Hepatocyte (in vitro differentiated cells): ENCODE measurements at regions not wholly inside any gene's neighbourhood (a gene's known extent, or its start where the extent isn't known, plus 50 kb on each side); places are given as distances from the start of the nearest gene placed in this dataset.

Source experiments
- DNase-seq: peaks from one replicate; pipeline ENCODE4 v3.0.0-alpha.2; 2016; ENCODE audit warnings: low spot score
- H2AFZ ChIP-seq: fragments of 200-600 bp; sonication (generic); 2 replicates; pipeline ENCODE4 v1.6.0; 2016; ENCODE audit warnings: antibody characterized with exemption, mild to moderate bottlenecking
- H3K27ac ChIP-seq: fragments of 200-600 bp; sonication (generic); 2 replicates; pipeline ENCODE4 v1.5.1; 2016; ENCODE audit warnings: mild to moderate bottlenecking
- H3K27me3 ChIP-seq: fragments of 200-600 bp; sonication (generic); 2 replicates; pipeline ENCODE4 v1.6.1; 2016
- H3K36me3 ChIP-seq: fragments of 200-600 bp; sonication (generic); replicated peaks from 2 replicates; pipeline ENCODE4 v1.5.1; 2016; ENCODE audit warnings: low read depth; ENCODE audit not compliant: insufficient read depth
- H3K4me1 ChIP-seq: fragments of 200-600 bp; sonication (generic); 2 replicates; pipeline ENCODE4 v1.5.1; 2016; ENCODE audit warnings: mild to moderate bottlenecking, moderate library complexity; ENCODE audit not compliant: insufficient read depth
- H3K4me2 ChIP-seq: fragments of 200-600 bp; sonication (generic); 2 replicates; pipeline ENCODE4 v1.6.0; 2016
- H3K4me3 ChIP-seq: fragments of 200-600 bp; sonication (generic); 2 replicates; pipeline ENCODE4 v1.5.1; 2016; ENCODE audit warnings: mild to moderate bottlenecking
- H3K79me2 ChIP-seq: fragments of 200-600 bp; sonication (generic); 2 replicates; pipeline ENCODE4 v1.6.0; 2017; ENCODE audit warnings: mild to moderate bottlenecking
- H3K9me2 ChIP-seq: fragments of 200-600 bp; sonication (generic); replicated peaks from 2 replicates; pipeline ENCODE4 v1.6.0; 2017; ENCODE audit warnings: mild to moderate bottlenecking; ENCODE audit not compliant: insufficient read depth
- H3K9me3 ChIP-seq: fragments of 200-600 bp; sonication (generic); 2 replicates; pipeline ENCODE4 v1.5.1; 2016; ENCODE audit warnings: low read depth, mild to moderate bottlenecking
- H4K20me1 ChIP-seq: fragments of 200-600 bp; sonication (generic); 2 replicates; pipeline ENCODE4 v1.6.0; 2016; ENCODE audit warnings: mild to moderate bottlenecking; ENCODE audit not compliant: insufficient read depth, poor library complexity, severe bottlenecking
- EZH2 ChIP-seq: fragments of 200-600 bp; sonication (generic); IDR thresholded peaks from 2 replicates; pipeline ENCODE4 v1.6.1; 2016; ENCODE audit warnings: antibody characterized with exemption, mild to moderate bottlenecking, borderline replicate concordance
- EZH2phosphoT487 ChIP-seq: fragments of 200-600 bp; sonication (generic); IDR thresholded peaks from one replicate; pipeline ENCODE4 v1.6.1; 2018; ENCODE audit warnings: antibody characterized with exemption, mild to moderate bottlenecking, low read depth, moderate library complexity; ENCODE audit not compliant: unreplicated experiment, severe bottlenecking
- WGBS: methylation state at CpG from one replicate; pipeline ENCODE4 v1.1.6; 2016; ENCODE audit warnings: low lambda C conversion rate; ENCODE audit errors: missing lambda C conversion rate; 5-methylcytosine and 5-hydroxymethylcytosine counted together
- TF ChIP-seq, protein P1 (sequence below): fragments of 200-600 bp; sonication (generic); IDR thresholded peaks from 2 replicates; pipeline ENCODE4 v1.5.1; 2016; ENCODE audit warnings: antibody characterized with exemption, mild to moderate bottlenecking; ENCODE audit not compliant: poor library complexity

DNA sequence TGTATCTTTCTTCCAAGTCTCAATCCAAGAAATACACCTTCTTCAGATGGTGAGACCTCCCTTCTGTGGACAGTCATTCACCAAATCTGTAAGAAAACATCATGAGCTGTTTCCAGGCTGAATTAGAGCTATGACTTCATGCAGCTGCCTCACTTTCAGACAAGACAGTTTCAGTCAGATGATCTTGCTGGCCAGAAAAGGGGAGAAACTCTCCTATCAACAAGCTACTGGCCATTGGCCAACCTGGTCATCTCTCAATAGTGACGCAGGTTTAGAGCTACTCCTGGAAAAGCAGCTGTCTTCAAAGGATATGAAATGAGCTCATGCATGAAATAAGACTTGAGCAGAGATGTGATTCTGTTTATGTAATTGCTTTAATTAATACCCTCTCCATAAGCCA is 69.6 kb upstream of the NDP start:
- WGBS = 78% methylated on average over 1 of the region's 1 CpG
- TF ChIP-seq, protein P1, sequence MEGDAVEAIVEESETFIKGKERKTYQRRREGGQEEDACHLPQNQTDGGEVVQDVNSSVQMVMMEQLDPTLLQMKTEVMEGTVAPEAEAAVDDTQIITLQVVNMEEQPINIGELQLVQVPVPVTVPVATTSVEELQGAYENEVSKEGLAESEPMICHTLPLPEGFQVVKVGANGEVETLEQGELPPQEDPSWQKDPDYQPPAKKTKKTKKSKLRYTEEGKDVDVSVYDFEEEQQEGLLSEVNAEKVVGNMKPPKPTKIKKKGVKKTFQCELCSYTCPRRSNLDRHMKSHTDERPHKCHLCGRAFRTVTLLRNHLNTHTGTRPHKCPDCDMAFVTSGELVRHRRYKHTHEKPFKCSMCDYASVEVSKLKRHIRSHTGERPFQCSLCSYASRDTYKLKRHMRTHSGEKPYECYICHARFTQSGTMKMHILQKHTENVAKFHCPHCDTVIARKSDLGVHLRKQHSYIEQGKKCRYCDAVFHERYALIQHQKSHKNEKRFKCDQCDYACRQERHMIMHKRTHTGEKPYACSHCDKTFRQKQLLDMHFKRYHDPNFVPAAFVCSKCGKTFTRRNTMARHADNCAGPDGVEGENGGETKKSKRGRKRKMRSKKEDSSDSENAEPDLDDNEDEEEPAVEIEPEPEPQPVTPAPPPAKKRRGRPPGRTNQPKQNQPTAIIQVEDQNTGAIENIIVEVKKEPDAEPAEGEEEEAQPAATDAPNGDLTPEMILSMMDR = no peak
- TF ChIP-seq EZH2phosphoT487 (no peak), EZH2 (no peak)

DNA sequence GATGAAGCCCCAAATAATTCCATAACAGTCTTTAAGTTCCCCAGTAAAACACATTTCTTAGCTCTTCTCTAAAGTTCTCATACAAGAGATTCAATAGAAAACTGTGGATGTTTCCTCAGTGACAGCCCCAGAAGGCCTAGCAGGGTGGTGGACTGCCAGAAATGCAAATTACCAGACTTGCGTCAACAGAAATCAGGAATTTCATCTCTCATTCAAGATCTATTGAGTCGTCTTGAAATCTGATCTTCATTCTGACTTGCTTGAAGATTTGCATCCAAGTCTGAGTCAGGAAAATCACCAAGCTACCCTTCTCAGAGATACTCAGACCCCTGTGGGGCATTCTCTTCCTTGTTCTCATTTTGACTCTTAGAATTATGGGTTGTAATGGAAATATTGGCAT is 68.9 kb upstream of the NDP start:
- TF ChIP-seq, protein P1 = no peak
- TF ChIP-seq EZH2phosphoT487 (no peak), EZH2 (no peak)
- no peaks in the 10 kb centered on the region for H3K9me2 ChIP-seq
- 59% methylated on average over 2 of the region's 2 CpGs for WGBS

More for the DNA sequence above, 69.6 kb upstream of the NDP start:
- Histone ChIP-seq H3K36me3 (no peaks in the 10 kb centered on the region), H3K27me3 (no peaks in the 10 kb centered on the region), H4K20me1 (no peaks in the 10 kb centered on the region), H3K9me3 (no peaks in the 10 kb centered on the region), H3K4me2 (no peak overlapping the region), H3K79me2 (no peaks in the 10 kb centered on the region), H3K4me1 (no peaks in the 10 kb centered on the region), H3K4me3 (no peak overlapping the region), H3K27ac (no peak overlapping the region), H2AFZ (no peak overlapping the region), H3K9me2 (no peaks in the 10 kb centered on the region)
- DNase-seq = no peak

GRCh38 chrX:44040406-44040805 is 67.2 kb upstream of the NDP start:
- DNase-seq = no peak
- TF ChIP-seq EZH2 = no peak
- TF ChIP-seq, protein P1 = no peak
- no peak for TF ChIP-seq EZH2phosphoT487
- H3K9me2 ChIP-seq = no peaks in the 10 kb centered on the region
- H3K79me2 ChIP-seq = no peaks in the 10 kb centered on the region
- H3K4me2 ChIP-seq = no peak overlapping the region
- no peak overlapping the region for H3K4me3 ChIP-seq
- no peak overlapping the region for H2AFZ ChIP-seq
- H3K27me3 ChIP-seq = no peaks in the 10 kb centered on the region
- H3K4me1 ChIP-seq = peaks cover 5% of the 10 kb centered on the region
- H3K9me3 ChIP-seq = no peaks in the 10 kb centered on the region
- H3K27ac ChIP-seq = no peak overlapping the region
- 72% methylated on average over 3 of the region's 3 CpGs for WGBS
- H4K20me1 ChIP-seq = no peaks in the 10 kb centered on the region
- H3K36me3 ChIP-seq = no peaks in the 10 kb centered on the region

More for the DNA sequence above, 68.9 kb upstream of the NDP start:
- Histone ChIP-seq H2AFZ (no peak overlapping the region), H4K20me1 (no peaks in the 10 kb centered on the region), H3K4me3 (no peak overlapping the region), H3K9me3 (no peaks in the 10 kb centered on the region), H3K27me3 (no peaks in the 10 kb centered on the region), H3K27ac (no peak overlapping the region), H3K4me1 (peaks cover under 1% of the 10 kb centered on the region), H3K79me2 (no peaks in the 10 kb centered on the region), H3K4me2 (no peak overlapping the region), H3K36me3 (no peaks in the 10 kb centered on the region)
- DNase-seq = no peak

DNA sequence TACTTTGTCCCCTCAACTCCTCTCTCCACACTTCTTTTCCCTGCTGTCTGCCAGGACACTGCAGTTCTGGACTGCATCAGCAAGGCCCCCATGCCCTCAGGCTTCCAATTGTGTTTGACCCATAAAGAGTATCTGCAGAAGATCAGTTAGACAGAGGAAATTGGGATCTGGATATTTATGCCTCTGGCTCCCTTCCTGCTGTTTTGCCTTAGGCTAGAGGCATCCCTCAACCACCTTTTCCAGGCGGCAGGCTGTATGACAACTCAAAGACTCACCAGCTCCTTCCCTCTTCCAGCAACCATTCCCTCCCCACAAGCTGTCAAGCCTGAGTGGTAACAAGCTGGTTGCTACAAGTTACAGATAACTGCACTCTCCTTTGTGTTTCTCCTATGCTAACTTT is 66.4 kb upstream of the NDP start:
- no peak for DNase-seq
- 53% methylated on average over 1 of the region's 1 CpG for WGBS
- no peaks in the 10 kb centered on the region for H3K9me3 ChIP-seq
- no peak overlapping the region for H3K27ac ChIP-seq
- no peaks in the 10 kb centered on the region for H3K79me2 ChIP-seq
- H3K4me2 ChIP-seq = no peak overlapping the region
- H3K27me3 ChIP-seq = no peaks in the 10 kb centered on the region
- H4K20me1 ChIP-seq = no peaks in the 10 kb centered on the region
- H3K9me2 ChIP-seq = no peaks in the 10 kb centered on the region
- TF ChIP-seq, protein P1 = no peak
- TF ChIP-seq EZH2 (no peak), EZH2phosphoT487 (no peak)
- H3K36me3 ChIP-seq = no peaks in the 10 kb centered on the region
- no peak overlapping the region for H3K4me3 ChIP-seq
- H3K4me1 ChIP-seq = peaks cover 5% of the 10 kb centered on the region
- no peak overlapping the region for H2AFZ ChIP-seq
